GM20000 (cell line): ENCODE measurements at regions not wholly inside any gene's neighbourhood (a gene's known extent, or its start where the extent isn't known, plus 50 kb on each side); places are given as distances from the start of the nearest gene placed in this dataset.
A peak's percentile ranks its signal among the peaks of the same experiment; 100 is the strongest.

Experiments
- DNase-seq: peaks from one replicate; pipeline ENCODE4 v3.0.0; 2012; ENCODE audit warnings: low spot score
- CTCF ChIP-seq: IDR thresholded peaks from 2 replicates; pipeline ENCODE4 v1.5.1; 2012; ENCODE audit warnings: mild to moderate bottlenecking, control low read depth; ENCODE audit errors: extremely low read depth, missing control alignments

GRCh38 chr20:16178546-16179135, 394.6 kb downstream of the KIF16B start:
- TF ChIP-seq CTCF, result no peak
- no peak for DNase-seq

- no peak for TF ChIP-seq CTCF
- DNase-seq, result peak; percentile 10
These were observed 397.8 kb downstream of the KIF16B start for GRCh38 chr20:16175322-16175961.

GRCh38 chr20:16174311-16174710, 398.9 kb downstream of the KIF16B start:
- no peak for TF ChIP-seq CTCF
- DNase-seq, result no peak

GRCh38 chr20:16173044-16173443, 400.2 kb downstream of the KIF16B start:
- no peak for DNase-seq
- TF ChIP-seq CTCF, result no peak

- no peak for DNase-seq
- TF ChIP-seq CTCF, result no peak
These were observed 402.1 kb downstream of the KIF16B start for GRCh38 chr20:16171180-16171579.

- TF ChIP-seq CTCF, result no peak
- no peak for DNase-seq
These were observed 402.8 kb downstream of the KIF16B start for GRCh38 chr20:16170406-16170971.

GRCh38 chr20:16167423-16168130, 405.7 kb downstream of the KIF16B start:
- no peak for TF ChIP-seq CTCF
- DNase-seq, result no peak
